ENCODE measurements at regions not wholly inside any gene's neighbourhood (a gene's known extent, or its start where the extent isn't known, plus 50 kb on each side); places are given as distances from the start of the nearest gene placed in this dataset.

GRCh38 chr1:187237542-187237941 is 408.8 kb downstream of the PLA2G4A start:
- intact Hi-C loops (cut with DNase I) = no loop called here

DNA sequence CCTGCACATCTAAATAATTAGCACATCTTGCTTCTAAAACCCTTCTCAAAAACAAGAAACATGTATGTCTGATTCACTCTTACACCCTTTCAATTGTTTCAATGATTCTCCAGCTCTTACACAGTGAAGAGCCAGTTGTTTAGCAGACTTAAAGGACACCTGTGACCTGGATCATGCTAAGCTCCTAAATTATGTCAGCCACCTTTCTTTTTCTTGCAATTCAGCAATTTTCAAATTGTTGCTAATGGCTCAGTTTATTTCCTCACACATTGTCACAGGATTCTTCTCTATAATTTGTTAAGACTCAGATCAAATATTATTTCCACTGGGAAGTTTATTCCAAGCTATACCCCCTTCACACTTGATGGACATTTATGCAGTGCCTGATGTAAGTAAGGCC is 413.2 kb downstream of the PLA2G4A start:
- TF ChIP-seq EP300 (IDR thresholded peaks at IDR 0.05) (no peak), POLR2AphosphoS5 (IDR thresholded peaks at IDR 0.05) (no peak), POLR2A (IDR thresholded peaks at IDR 0.05) (no peak)
- TF ChIP-seq, protein P1, sequence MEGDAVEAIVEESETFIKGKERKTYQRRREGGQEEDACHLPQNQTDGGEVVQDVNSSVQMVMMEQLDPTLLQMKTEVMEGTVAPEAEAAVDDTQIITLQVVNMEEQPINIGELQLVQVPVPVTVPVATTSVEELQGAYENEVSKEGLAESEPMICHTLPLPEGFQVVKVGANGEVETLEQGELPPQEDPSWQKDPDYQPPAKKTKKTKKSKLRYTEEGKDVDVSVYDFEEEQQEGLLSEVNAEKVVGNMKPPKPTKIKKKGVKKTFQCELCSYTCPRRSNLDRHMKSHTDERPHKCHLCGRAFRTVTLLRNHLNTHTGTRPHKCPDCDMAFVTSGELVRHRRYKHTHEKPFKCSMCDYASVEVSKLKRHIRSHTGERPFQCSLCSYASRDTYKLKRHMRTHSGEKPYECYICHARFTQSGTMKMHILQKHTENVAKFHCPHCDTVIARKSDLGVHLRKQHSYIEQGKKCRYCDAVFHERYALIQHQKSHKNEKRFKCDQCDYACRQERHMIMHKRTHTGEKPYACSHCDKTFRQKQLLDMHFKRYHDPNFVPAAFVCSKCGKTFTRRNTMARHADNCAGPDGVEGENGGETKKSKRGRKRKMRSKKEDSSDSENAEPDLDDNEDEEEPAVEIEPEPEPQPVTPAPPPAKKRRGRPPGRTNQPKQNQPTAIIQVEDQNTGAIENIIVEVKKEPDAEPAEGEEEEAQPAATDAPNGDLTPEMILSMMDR (IDR thresholded peaks at IDR 0.05) = no peak
- DNase-seq = no peak

More at GRCh38 chr1:187237542-187237941, 408.8 kb downstream of the PLA2G4A start:
- H3K4me1 ChIP-seq = no peaks in the 10 kb centered on the region
- H3K4me3 ChIP-seq = no peak overlapping the region
- TF ChIP-seq POLR2AphosphoS5 (IDR thresholded peaks at IDR 0.05) (no peak), POLR2A (IDR thresholded peaks at IDR 0.05) (no peak), EP300 (IDR thresholded peaks at IDR 0.05) (no peak)
- TF ChIP-seq, protein P1 (IDR thresholded peaks at IDR 0.05) = no peak
- no peaks in the 10 kb centered on the region for H3K27me3 ChIP-seq
- WGBS, 2 donors = 91 to 94% methylated on average over 3 of the region's 3 CpGs
- no peaks in the 10 kb centered on the region for H3K9me3 ChIP-seq
- DNase-seq = no peak
- no peak overlapping the region for H3K27ac ChIP-seq
- H3K36me3 ChIP-seq = no peaks in the 10 kb centered on the region

DNA sequence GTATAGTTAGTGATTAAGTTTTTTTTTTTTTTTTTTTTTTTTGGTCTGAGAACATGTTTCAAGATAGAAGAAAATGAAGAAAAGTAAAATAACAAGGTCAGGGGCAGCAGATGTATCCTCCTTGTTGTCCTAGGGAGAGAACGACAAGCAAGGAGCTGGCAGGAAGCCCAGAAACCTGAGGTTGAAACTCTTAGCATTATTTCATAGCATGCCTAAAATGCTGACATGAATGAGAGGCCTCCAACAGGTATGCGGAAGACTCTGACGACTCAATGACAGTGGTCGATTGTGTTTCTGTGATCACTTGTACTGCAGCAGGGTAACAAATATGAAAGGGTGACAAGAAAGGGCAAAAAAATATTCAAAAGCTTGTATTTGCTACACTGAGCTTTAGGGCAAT is 415.9 kb downstream of the PLA2G4A start:
- TF ChIP-seq POLR2A (IDR thresholded peaks at IDR 0.05) (no peak), POLR2AphosphoS5 (IDR thresholded peaks at IDR 0.05) (no peak), EP300 (IDR thresholded peaks at IDR 0.05) (no peak)
- TF ChIP-seq, protein P1 (IDR thresholded peaks at IDR 0.05) = no peak
- 59 to 71% methylated on average over 4 of the region's 4 CpGs for WGBS, 2 donors
- DNase-seq = no peak

More for the DNA sequence above, 413.2 kb downstream of the PLA2G4A start:
- no peak overlapping the region for H3K4me3 ChIP-seq
- H3K27me3 ChIP-seq = no peaks in the 10 kb centered on the region
- intact Hi-C loops (cut with DNase I) = no loop called here
- H3K27ac ChIP-seq = no peak overlapping the region
- no peaks in the 10 kb centered on the region for H3K9me3 ChIP-seq
- H3K4me1 ChIP-seq = no peaks in the 10 kb centered on the region
- no peaks in the 10 kb centered on the region for H3K36me3 ChIP-seq

GRCh38 chr1:187245201-187245600 is 416.5 kb downstream of the PLA2G4A start:
- Histone ChIP-seq H3K9me3 (no peaks in the 10 kb centered on the region), H3K27me3 (no peaks in the 10 kb centered on the region), H3K4me3 (no peak overlapping the region), H3K36me3 (no peaks in the 10 kb centered on the region), H3K27ac (no peak overlapping the region), H3K4me1 (no peaks in the 10 kb centered on the region)
- no peak for TF ChIP-seq POLR2AphosphoS5 (IDR thresholded peaks at IDR 0.05)
- TF ChIP-seq POLR2A (IDR thresholded peaks at IDR 0.05) = no peak
- TF ChIP-seq, protein P1 (IDR thresholded peaks at IDR 0.05) = no peak
- no peak for TF ChIP-seq EP300 (IDR thresholded peaks at IDR 0.05)
- intact Hi-C loops (cut with DNase I) = no loop called here
- DNase-seq = no peak
- 48 to 64% methylated on average over 1 of the region's 1 CpG for WGBS, 2 donors

More for the DNA sequence above, 415.9 kb downstream of the PLA2G4A start:
- intact Hi-C loops (cut with DNase I) = no loop called here
- H3K27ac ChIP-seq = no peak overlapping the region
- H3K36me3 ChIP-seq = no peaks in the 10 kb centered on the region
- H3K27me3 ChIP-seq = no peaks in the 10 kb centered on the region
- H3K4me3 ChIP-seq = no peak overlapping the region
- no peaks in the 10 kb centered on the region for H3K9me3 ChIP-seq
- no peaks in the 10 kb centered on the region for H3K4me1 ChIP-seq

DNA sequence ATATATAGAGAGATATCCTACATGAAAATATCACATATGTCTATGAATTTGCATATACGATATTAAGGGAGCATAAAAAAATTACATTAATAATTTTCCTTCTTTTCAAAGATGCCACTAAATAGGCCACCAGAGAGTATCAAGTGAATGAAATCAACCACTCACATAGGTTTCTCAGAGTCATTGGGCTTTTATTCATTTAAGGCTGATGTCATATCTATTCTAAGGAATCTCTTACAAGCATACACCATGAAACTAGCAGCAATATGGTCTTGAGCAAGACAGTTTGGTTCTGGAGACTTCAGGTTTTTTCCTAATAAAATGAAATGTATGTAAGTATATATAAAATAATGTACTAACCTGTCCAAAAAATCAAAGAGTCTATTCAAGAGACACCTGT is 420.4 kb downstream of the PLA2G4A start:
- no peak for DNase-seq
- intact Hi-C loops (cut with DNase I) = no loop called here
- 86 to 88% methylated on average over 1 of the region's 1 CpG for WGBS, 2 donors

More for the DNA sequence above, 420.4 kb downstream of the PLA2G4A start:
- no peaks in the 10 kb centered on the region for H3K9me3 ChIP-seq
- H3K4me3 ChIP-seq = no peak overlapping the region
- no peak for TF ChIP-seq POLR2A (IDR thresholded peaks at IDR 0.05)
- no peak for TF ChIP-seq EP300 (IDR thresholded peaks at IDR 0.05)
- no peak for TF ChIP-seq POLR2AphosphoS5 (IDR thresholded peaks at IDR 0.05)
- TF ChIP-seq, protein P1 (IDR thresholded peaks at IDR 0.05) = no peak
- H3K27ac ChIP-seq = no peak overlapping the region
- H3K27me3 ChIP-seq = no peaks in the 10 kb centered on the region
- H3K4me1 ChIP-seq = no peaks in the 10 kb centered on the region
- no peaks in the 10 kb centered on the region for H3K36me3 ChIP-seq

Data from sigmoid colon (tissue), 6 donors.